ENCODE measurements at regions not wholly inside any gene's neighbourhood (a gene's known extent, or its start where the extent isn't known, plus 50 kb on each side); places are given as distances from the start of the nearest gene placed in this dataset.

- TF ChIP-seq CTCF (IDR thresholded peaks at IDR 0.05; ENCODE audit: low read depth, low read length), result no peak
- no peak overlapping the region for H3K4me3 ChIP-seq (ENCODE audit: low read depth, low read length)
Measured at GRCh38 chr9:13330396-13331004, 51.0 kb upstream of the MPDZ start.

Measured in WI38 (cell line).